Forelimb muscle (tissue), 1 donor: ENCODE measurements at regions not wholly inside any gene's neighbourhood (a gene's known extent, or its start where the extent isn't known, plus 50 kb on each side); places are given as distances from the start of the nearest gene placed in this dataset.

Source experiments
- DNase-seq: peaks from one replicate; pipeline ENCODE4 v3.0.0-alpha.2; 2013; ENCODE audit warnings: low read depth

- no peak for DNase-seq
These were observed 357.2 kb downstream of the TMEM38B start for GRCh38 chr9:106051545-106051944.

- DNase-seq = no peak
These were observed 357.8 kb downstream of the TMEM38B start for GRCh38 chr9:106052166-106052565.

GRCh38 chr9:106052735-106053134, 358.4 kb downstream of the TMEM38B start:
- no peak for DNase-seq

GRCh38 chr9:106056328-106056727, 362.0 kb downstream of the TMEM38B start:
- DNase-seq = no peak

GRCh38 chr9:106058460-106058859, 364.1 kb downstream of the TMEM38B start:
- no peak for DNase-seq

- DNase-seq = no peak
These were observed 365.5 kb downstream of the TMEM38B start for GRCh38 chr9:106059886-106060285.

- DNase-seq = no peak
These were observed 366.5 kb downstream of the TMEM38B start for GRCh38 chr9:106060885-106061284.

- DNase-seq = no peak
These were observed 367.9 kb downstream of the TMEM38B start for GRCh38 chr9:106062250-106062649.

- no peak for DNase-seq
These were observed 370.8 kb downstream of the TMEM38B start for GRCh38 chr9:106065136-106065535.

- DNase-seq = no peak
These were observed 371.4 kb downstream of the TMEM38B start for GRCh38 chr9:106065579-106066214.

- DNase-seq = no peak
These were observed 372.7 kb downstream of the TMEM38B start for GRCh38 chr9:106066940-106067524.

GRCh38 chr9:106069241-106069640, 374.9 kb downstream of the TMEM38B start:
- no peak for DNase-seq

- no peak for DNase-seq
These were observed 378.1 kb downstream of the TMEM38B start for GRCh38 chr9:106072421-106072820.

GRCh38 chr9:106074006-106074405, 379.7 kb downstream of the TMEM38B start:
- no peak for DNase-seq

GRCh38 chr9:106075236-106075959, 381.1 kb downstream of the TMEM38B start:
- DNase-seq = no peak

- peak; percentile 67 for DNase-seq
These were observed 381.6 kb downstream of the TMEM38B start for GRCh38 chr9:106075960-106076327.

GRCh38 chr9:106076711-106077110, 382.4 kb downstream of the TMEM38B start:
- DNase-seq = no peak

- no peak for DNase-seq
These were observed 383.4 kb downstream of the TMEM38B start for GRCh38 chr9:106077731-106078130.

GRCh38 chr9:106082621-106083020, 388.3 kb downstream of the TMEM38B start:
- no peak for DNase-seq

- DNase-seq = no peak
These were observed 390.4 kb downstream of the TMEM38B start for GRCh38 chr9:106084702-106085101.

- no peak for DNase-seq
These were observed 391.1 kb downstream of the TMEM38B start for GRCh38 chr9:106085479-106085878.

- DNase-seq = no peak
These were observed 397.7 kb downstream of the TMEM38B start for GRCh38 chr9:106092083-106092482.

- DNase-seq = no peak
These were observed 408.5 kb downstream of the TMEM38B start for GRCh38 chr9:106102821-106103220.
